SH-SY5Y (cell line): ENCODE measurements at regions not wholly inside any gene's neighbourhood (a gene's known extent, or its start where the extent isn't known, plus 50 kb on each side); places are given as distances from the start of the nearest gene placed in this dataset.

Source experiments
- GATA2 ChIP-seq: IDR thresholded peaks from 2 replicates; pipeline ENCODE4 v1.6.1; 2011; ENCODE audit warnings: mild to moderate bottlenecking, low read depth, low read length
- GATA3 ChIP-seq: IDR thresholded peaks from 2 replicates; pipeline ENCODE4 v1.6.1; 2011; ENCODE audit warnings: low read depth, mild to moderate bottlenecking, low read length, moderate library complexity

DNA sequence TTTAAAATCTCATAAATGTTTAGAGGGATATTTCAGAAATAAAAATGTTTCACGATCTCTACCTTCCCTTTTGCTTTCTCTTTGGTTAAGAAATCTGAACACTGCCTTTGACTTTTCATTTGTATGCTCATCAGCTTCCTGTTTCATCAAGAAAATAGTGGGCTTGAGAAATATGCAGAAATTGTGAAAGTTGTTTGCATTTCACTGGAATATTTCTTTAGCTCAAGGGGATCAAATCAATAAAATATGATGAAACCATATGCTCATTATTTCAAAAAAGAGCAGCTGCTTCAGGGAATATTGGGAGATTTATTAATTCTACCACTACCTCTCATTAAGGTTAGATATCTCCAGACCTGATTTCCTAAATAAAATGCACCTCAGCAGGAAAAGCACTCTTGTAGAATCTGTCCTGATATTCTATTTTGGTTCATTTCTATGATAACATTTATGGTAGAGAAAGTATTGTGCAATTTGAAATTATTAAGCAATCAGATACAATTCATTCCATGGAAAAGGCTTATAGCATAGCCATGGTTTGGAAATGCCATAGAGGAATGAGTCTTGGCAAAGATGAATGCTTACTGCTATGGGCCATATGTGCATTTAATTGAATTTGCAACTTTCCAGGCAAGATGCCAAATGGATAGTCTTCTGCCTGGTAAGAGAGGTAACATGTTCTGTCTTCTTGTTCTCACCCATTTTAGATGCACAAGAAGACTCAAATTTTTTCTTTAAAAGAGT lies 212.6 kb upstream of the SLC16A7 start:
- no peak for TF ChIP-seq GATA2
- TF ChIP-seq GATA3 = no peak
